ENCODE measurements at regions not wholly inside any gene's neighbourhood (a gene's known extent, or its start where the extent isn't known, plus 50 kb on each side); places are given as distances from the start of the nearest gene placed in this dataset.
A peak's percentile ranks its signal among the peaks of the same experiment; 100 is the strongest.

- no peaks in the 10 kb centered on the region for H3K9me3 ChIP-seq (ENCODE audit: low read length)
- no peaks in the 10 kb centered on the region for H3K36me3 ChIP-seq (ENCODE audit: insufficient read depth, low read length)
- no peak overlapping the region for H3K9ac ChIP-seq (ENCODE audit: low read length)
- H3K4me1 ChIP-seq (ENCODE audit: insufficient read depth, low read length) = peaks cover 42% of the 10 kb centered on the region
- no peak overlapping the region for H3K27ac ChIP-seq (ENCODE audit: low read depth, low read length)
- no peaks in the 10 kb centered on the region for H3K27me3 ChIP-seq (ENCODE audit: control insufficient read depth in 1 of 2, insufficient read depth in 2 of 2, low read length in 2 of 2)
- no peak overlapping the region for H3K4me3 ChIP-seq (ENCODE audit: low read depth in 1 of 2, low read length in 2 of 2)
These were observed 164.4 kb upstream of the GSC start for GRCh38 chr14:94934276-94934810.

- H3K27me3 ChIP-seq (ENCODE audit: control insufficient read depth in 1 of 2, insufficient read depth in 2 of 2, low read length in 2 of 2) = no peaks in the 10 kb centered on the region
- no peaks in the 10 kb centered on the region for H3K9me3 ChIP-seq (ENCODE audit: low read length)
- peaks cover 42% of the 10 kb centered on the region for H3K4me1 ChIP-seq (ENCODE audit: insufficient read depth, low read length)
- no peaks in the 10 kb centered on the region for H3K36me3 ChIP-seq (ENCODE audit: insufficient read depth, low read length)
- no peak overlapping the region for H3K4me3 ChIP-seq (ENCODE audit: low read depth in 1 of 2, low read length in 2 of 2)
- H3K27ac ChIP-seq (ENCODE audit: low read depth, low read length) = peak overlapping the region; percentile 10
- H3K9ac ChIP-seq (ENCODE audit: low read length) = no peak overlapping the region
These were observed 163.6 kb upstream of the GSC start for GRCh38 chr14:94933486-94933885.

GRCh38 chr14:94932589-94932988 lies 162.7 kb upstream of the GSC start:
- H3K4me3 ChIP-seq (ENCODE audit: low read depth in 1 of 2, low read length in 2 of 2) = no peak overlapping the region
- no peaks in the 10 kb centered on the region for H3K36me3 ChIP-seq (ENCODE audit: insufficient read depth, low read length)
- H3K27ac ChIP-seq (ENCODE audit: low read depth, low read length) = no peak overlapping the region
- H3K9me3 ChIP-seq (ENCODE audit: low read length) = no peaks in the 10 kb centered on the region
- peaks cover 38% of the 10 kb centered on the region for H3K4me1 ChIP-seq (ENCODE audit: insufficient read depth, low read length)
- H3K9ac ChIP-seq (ENCODE audit: low read length) = no peak overlapping the region
- H3K27me3 ChIP-seq (ENCODE audit: control insufficient read depth in 1 of 2, insufficient read depth in 2 of 2, low read length in 2 of 2) = no peaks in the 10 kb centered on the region

- H3K27me3 ChIP-seq (ENCODE audit: control insufficient read depth in 1 of 2, insufficient read depth in 2 of 2, low read length in 2 of 2) = no peaks in the 10 kb centered on the region
- peaks cover 30% of the 10 kb centered on the region for H3K4me1 ChIP-seq (ENCODE audit: insufficient read depth, low read length)
- H3K36me3 ChIP-seq (ENCODE audit: insufficient read depth, low read length) = no peaks in the 10 kb centered on the region
- no peak overlapping the region for H3K27ac ChIP-seq (ENCODE audit: low read depth, low read length)
- H3K9ac ChIP-seq (ENCODE audit: low read length) = no peak overlapping the region
- no peak overlapping the region for H3K4me3 ChIP-seq (ENCODE audit: low read depth in 1 of 2, low read length in 2 of 2)
- H3K9me3 ChIP-seq (ENCODE audit: low read length) = no peaks in the 10 kb centered on the region
These were observed 160.8 kb upstream of the GSC start for GRCh38 chr14:94930690-94931089.

GRCh38 chr14:94929354-94929753 lies 159.4 kb upstream of the GSC start:
- no peaks in the 10 kb centered on the region for H3K36me3 ChIP-seq (ENCODE audit: insufficient read depth, low read length)
- H3K4me1 ChIP-seq (ENCODE audit: insufficient read depth, low read length) = peaks cover 21% of the 10 kb centered on the region
- H3K9ac ChIP-seq (ENCODE audit: low read length) = no peak overlapping the region
- H3K9me3 ChIP-seq (ENCODE audit: low read length) = no peaks in the 10 kb centered on the region
- no peak overlapping the region for H3K4me3 ChIP-seq (ENCODE audit: low read depth in 1 of 2, low read length in 2 of 2)
- H3K27ac ChIP-seq (ENCODE audit: low read depth, low read length) = no peak overlapping the region
- H3K27me3 ChIP-seq (ENCODE audit: control insufficient read depth in 1 of 2, insufficient read depth in 2 of 2, low read length in 2 of 2) = no peaks in the 10 kb centered on the region

GRCh38 chr14:94926176-94926575 lies 156.3 kb upstream of the GSC start:
- H3K27ac ChIP-seq (ENCODE audit: low read depth, low read length) = no peak overlapping the region
- no peaks in the 10 kb centered on the region for H3K36me3 ChIP-seq (ENCODE audit: insufficient read depth, low read length)

GRCh38 chr14:94925416-94926173 lies 155.7 kb upstream of the GSC start:
- H3K27ac ChIP-seq (ENCODE audit: low read depth, low read length) = no peak overlapping the region
- H3K4me3 ChIP-seq (ENCODE audit: low read depth in 1 of 2, low read length in 2 of 2) = no peak overlapping the region
- H3K27me3 ChIP-seq (ENCODE audit: control insufficient read depth in 1 of 2, insufficient read depth in 2 of 2, low read length in 2 of 2) = no peaks in the 10 kb centered on the region
- H3K9me3 ChIP-seq (ENCODE audit: low read length) = no peaks in the 10 kb centered on the region
- H3K9ac ChIP-seq (ENCODE audit: low read length) = no peak overlapping the region
- H3K36me3 ChIP-seq (ENCODE audit: insufficient read depth, low read length) = no peaks in the 10 kb centered on the region
- H3K4me1 ChIP-seq (ENCODE audit: insufficient read depth, low read length) = peaks cover 4% of the 10 kb centered on the region

More at GRCh38 chr14:94926176-94926575, 156.3 kb upstream of the GSC start:
- Histone ChIP-seq H3K27me3 (ENCODE audit: control insufficient read depth in 1 of 2, insufficient read depth in 2 of 2, low read length in 2 of 2) (no peaks in the 10 kb centered on the region), H3K4me3 (ENCODE audit: low read depth in 1 of 2, low read length in 2 of 2) (no peak overlapping the region), H3K9ac (ENCODE audit: low read length) (no peak overlapping the region), H3K4me1 (ENCODE audit: insufficient read depth, low read length) (peaks cover 4% of the 10 kb centered on the region), H3K9me3 (ENCODE audit: low read length) (no peaks in the 10 kb centered on the region)

- Histone ChIP-seq H3K4me1 (ENCODE audit: insufficient read depth, low read length) (peaks cover 4% of the 10 kb centered on the region), H3K27ac (ENCODE audit: low read depth, low read length) (no peak overlapping the region), H3K36me3 (ENCODE audit: insufficient read depth, low read length) (no peaks in the 10 kb centered on the region)
These were observed 154.3 kb upstream of the GSC start for GRCh38 chr14:94924189-94924588.

GRCh38 chr14:94923786-94924185 lies 153.9 kb upstream of the GSC start:
- Histone ChIP-seq H3K4me3 (ENCODE audit: low read depth in 1 of 2, low read length in 2 of 2) (no peak overlapping the region), H3K36me3 (ENCODE audit: insufficient read depth, low read length) (no peaks in the 10 kb centered on the region), H3K9ac (ENCODE audit: low read length) (no peak overlapping the region), H3K27ac (ENCODE audit: low read depth, low read length) (no peak overlapping the region), H3K27me3 (ENCODE audit: control insufficient read depth in 1 of 2, insufficient read depth in 2 of 2, low read length in 2 of 2) (no peaks in the 10 kb centered on the region), H3K9me3 (ENCODE audit: low read length) (no peaks in the 10 kb centered on the region), H3K4me1 (ENCODE audit: insufficient read depth, low read length) (peaks cover 4% of the 10 kb centered on the region)

More at GRCh38 chr14:94924189-94924588, 154.3 kb upstream of the GSC start:
- no peaks in the 10 kb centered on the region for H3K27me3 ChIP-seq (ENCODE audit: control insufficient read depth in 1 of 2, insufficient read depth in 2 of 2, low read length in 2 of 2)
- no peak overlapping the region for H3K9ac ChIP-seq (ENCODE audit: low read length)
- no peak overlapping the region for H3K4me3 ChIP-seq (ENCODE audit: low read depth in 1 of 2, low read length in 2 of 2)
- H3K9me3 ChIP-seq (ENCODE audit: low read length) = no peaks in the 10 kb centered on the region

GRCh38 chr14:94922595-94923239 lies 152.8 kb upstream of the GSC start:
- Histone ChIP-seq H3K9ac (ENCODE audit: low read length) (no peak overlapping the region), H3K27ac (ENCODE audit: low read depth, low read length) (no peak overlapping the region), H3K4me1 (ENCODE audit: insufficient read depth, low read length) (peaks cover 4% of the 10 kb centered on the region), H3K9me3 (ENCODE audit: low read length) (no peaks in the 10 kb centered on the region), H3K27me3 (ENCODE audit: control insufficient read depth in 1 of 2, insufficient read depth in 2 of 2, low read length in 2 of 2) (no peaks in the 10 kb centered on the region), H3K4me3 (ENCODE audit: low read depth in 1 of 2, low read length in 2 of 2) (no peak overlapping the region), H3K36me3 (ENCODE audit: insufficient read depth, low read length) (no peaks in the 10 kb centered on the region)

GRCh38 chr14:94921882-94922585 lies 152.1 kb upstream of the GSC start:
- Histone ChIP-seq H3K9ac (ENCODE audit: low read length) (no peak overlapping the region), H3K4me3 (ENCODE audit: low read depth in 1 of 2, low read length in 2 of 2) (no peak overlapping the region), H3K36me3 (ENCODE audit: insufficient read depth, low read length) (no peaks in the 10 kb centered on the region), H3K27ac (ENCODE audit: low read depth, low read length) (no peak overlapping the region), H3K9me3 (ENCODE audit: low read length) (no peaks in the 10 kb centered on the region), H3K27me3 (ENCODE audit: control insufficient read depth in 1 of 2, insufficient read depth in 2 of 2, low read length in 2 of 2) (no peaks in the 10 kb centered on the region), H3K4me1 (ENCODE audit: insufficient read depth, low read length) (peaks cover 4% of the 10 kb centered on the region)
